CD14-positive monocyte (primary cell): ENCODE measurements at regions not wholly inside any gene's neighbourhood (a gene's known extent, or its start where the extent isn't known, plus 50 kb on each side); places are given as distances from the start of the nearest gene placed in this dataset.

Source experiments
- DNase-seq, 3 donors: peaks; one replicate each; pipeline ENCODE4 v3.0.0-alpha.2; 2011 to 2022
- H2AFZ ChIP-seq: 2 replicates; pipeline ENCODE4 v1.6.0; 2012; ENCODE audit warnings: mild to moderate bottlenecking, low read depth, low read length, inconsistent platforms; ENCODE audit not compliant: insufficient read depth, poor library complexity, severe bottlenecking
- H3K27ac ChIP-seq, 2 donors: 1 replicate in 1 of 2; 2 replicates in 1 of 2; pipeline ENCODE4 v1.5.1; 2012 to 2013; ENCODE audit warnings: low read length in 2 of 2, control low read depth in 1 of 2, inconsistent platforms in 1 of 2, low read depth in 1 of 2, mild to moderate bottlenecking in 1 of 2
- H3K27me3 ChIP-seq, 2 donors: one replicate each; pipeline versions ENCODE4 v1.6.0 to v1.6.1; 2011 to 2013; ENCODE audit warnings: low read length in 2 of 2; ENCODE audit not compliant: control insufficient read depth in 2 of 2, insufficient read depth in 2 of 2
- H3K36me3 ChIP-seq, 2 donors: replicated peaks in 1 of 2; 1 replicate in 1 of 2; 2 replicates in 1 of 2; pipeline versions ENCODE4 v1.5.1 to v1.6.1; 2012 to 2013; ENCODE audit warnings: low read length in 2 of 2, control low read depth in 1 of 2, inconsistent platforms in 1 of 2, mild to moderate bottlenecking in 1 of 2; ENCODE audit not compliant: insufficient read depth in 2 of 2, control insufficient read depth in 1 of 2
- H3K4me1 ChIP-seq, 2 donors: 1 replicate in 1 of 2; 2 replicates in 1 of 2; pipeline versions ENCODE4 v1.5.1 to v1.6.1; 2012 to 2013; ENCODE audit warnings: low read length in 2 of 2, control low read depth in 1 of 2, inconsistent platforms in 1 of 2, mild to moderate bottlenecking in 1 of 2, moderate library complexity in 1 of 2; ENCODE audit not compliant: insufficient read depth in 2 of 2, control insufficient read depth in 1 of 2
- H3K4me2 ChIP-seq: replicated peaks from 2 replicates; pipeline ENCODE3; 2012; ENCODE audit warnings: low read length, moderate library complexity, mild to moderate bottlenecking; ENCODE audit not compliant: poor library complexity, severe bottlenecking; ENCODE audit errors: extremely low read depth
- H3K4me3 ChIP-seq, 3 experiments: fragments of 200-600 bp in 1 of 3; sonication (generic) in 1 of 3; replicated peaks in 1 of 3; 1 replicate in 2 of 3; 2 replicates in 1 of 3; pipeline ENCODE4 v1.5.1; 2011 to 2013; ENCODE audit warnings: low read length in 3 of 3, mild to moderate bottlenecking in 3 of 3, control low read depth in 2 of 3, low read depth in 2 of 3, inconsistent platforms in 1 of 3, moderate library complexity in 1 of 3
- H3K79me2 ChIP-seq: 2 replicates; pipeline ENCODE4 v1.6.0; 2012; ENCODE audit warnings: mild to moderate bottlenecking, control low read depth, inconsistent platforms, low read length, moderate library complexity; ENCODE audit not compliant: insufficient read depth
- H3K9ac ChIP-seq: 2 replicates; pipeline ENCODE4 v1.6.0; 2017; ENCODE audit warnings: low read length, mild to moderate bottlenecking; ENCODE audit not compliant: insufficient read depth, poor library complexity, severe bottlenecking
- H3K9me3 ChIP-seq, 2 donors: replicated peaks in 1 of 2; 1 replicate in 1 of 2; 2 replicates in 1 of 2; pipeline versions ENCODE4 v1.5.1 to v1.6.1; 2012 to 2013; ENCODE audit warnings: low read length in 2 of 2, control low read depth in 1 of 2; ENCODE audit not compliant: control insufficient read depth in 1 of 2, insufficient read depth in 1 of 2
- H4K20me1 ChIP-seq: 2 replicates; pipeline ENCODE4 v1.6.0; 2012; ENCODE audit warnings: mild to moderate bottlenecking, low read length, control low read depth, moderate library complexity; ENCODE audit not compliant: insufficient read depth
- H3K27ac Mint-ChIP-seq, 7 donors: one replicate each; pipeline ENCODE4 v1.8.0; 2020; ENCODE audit warnings: mild to moderate bottlenecking in 7 of 7, mixed read lengths in 7 of 7, moderate library complexity in 6 of 7, inconsistent platforms in 2 of 7
- H3K27me3 Mint-ChIP-seq, 3 donors: one replicate each; pipeline ENCODE4 v1.8.0; 2021 to 2022; ENCODE audit warnings: low read depth in 3 of 3, mild to moderate bottlenecking in 3 of 3, mixed read lengths in 3 of 3, moderate library complexity in 3 of 3, inconsistent platforms in 1 of 3
- H3K36me3 Mint-ChIP-seq, 2 donors: one replicate each; pipeline ENCODE4 v1.8.0; 2020; ENCODE audit warnings: mixed read lengths in 2 of 2, inconsistent platforms in 1 of 2, mild to moderate bottlenecking in 1 of 2
- H3K4me1 Mint-ChIP-seq: one replicate; pipeline ENCODE4 v1.8.0; 2020; ENCODE audit warnings: mild to moderate bottlenecking, mixed read lengths
- H3K4me3 Mint-ChIP-seq, 2 donors: one replicate each; pipeline ENCODE4 v1.8.0; 2020; ENCODE audit warnings: mild to moderate bottlenecking in 2 of 2, mixed read lengths in 2 of 2, moderate library complexity in 1 of 2
- H3K9me3 Mint-ChIP-seq, 7 donors: one replicate each; pipeline ENCODE4 v1.8.0; 2020 to 2022; ENCODE audit warnings: mixed read lengths in 7 of 7, mild to moderate bottlenecking in 6 of 7, moderate library complexity in 6 of 7, inconsistent platforms in 2 of 7
- WGBS: methylation state at CpG from one replicate; pipeline ENCODE4 v1.1.5; 2013; ENCODE audit warnings: missing lambda C conversion rate; ENCODE audit not compliant: insufficient coverage; 5-methylcytosine and 5-hydroxymethylcytosine counted together
- intact Hi-C, 2 donors: fragments of 100-400 bp; cut with micrococcal nuclease; formaldehyde crosslinking; loops; one replicate each; pipeline versions ENCODE4 v1.15.0 to v1.15.1; 2023
- TF ChIP-seq, protein P1 (sequence below): fragments of 200-600 bp; IDR thresholded peaks from one replicate; pipeline ENCODE4 v1.8.0; 2022; ENCODE audit warnings: antibody characterized with exemption, mild to moderate bottlenecking

DNA sequence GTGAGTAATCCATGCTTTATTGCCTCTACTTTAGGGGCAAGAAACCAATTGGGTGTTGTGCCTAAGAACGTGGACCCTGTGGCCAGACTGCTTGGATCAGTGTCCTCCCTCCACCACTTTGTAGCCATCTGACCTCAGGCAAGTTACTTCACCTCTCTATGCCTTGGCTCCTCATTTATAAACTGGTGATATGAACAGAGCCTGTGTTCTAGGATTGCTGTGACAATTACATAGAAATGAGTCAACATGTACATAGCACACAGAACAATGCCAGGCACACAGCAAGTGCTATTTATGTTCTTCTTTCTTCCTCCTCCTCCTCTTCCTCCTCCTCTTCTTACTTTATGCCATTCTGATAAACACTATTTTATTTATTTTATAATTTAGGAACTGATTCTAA is 339.4 kb downstream of the CD83 start:
- H3K27me3 Mint-ChIP-seq, result peaks cover 2 to 13% (median 8%) of the 10 kb centered on the region in 3 donors
- H3K4me3 ChIP-seq, result no peak overlapping the region
- no peak overlapping the region for H3K27ac ChIP-seq
- H3K27ac Mint-ChIP-seq, result no peak overlapping the region
- TF ChIP-seq, protein P1, sequence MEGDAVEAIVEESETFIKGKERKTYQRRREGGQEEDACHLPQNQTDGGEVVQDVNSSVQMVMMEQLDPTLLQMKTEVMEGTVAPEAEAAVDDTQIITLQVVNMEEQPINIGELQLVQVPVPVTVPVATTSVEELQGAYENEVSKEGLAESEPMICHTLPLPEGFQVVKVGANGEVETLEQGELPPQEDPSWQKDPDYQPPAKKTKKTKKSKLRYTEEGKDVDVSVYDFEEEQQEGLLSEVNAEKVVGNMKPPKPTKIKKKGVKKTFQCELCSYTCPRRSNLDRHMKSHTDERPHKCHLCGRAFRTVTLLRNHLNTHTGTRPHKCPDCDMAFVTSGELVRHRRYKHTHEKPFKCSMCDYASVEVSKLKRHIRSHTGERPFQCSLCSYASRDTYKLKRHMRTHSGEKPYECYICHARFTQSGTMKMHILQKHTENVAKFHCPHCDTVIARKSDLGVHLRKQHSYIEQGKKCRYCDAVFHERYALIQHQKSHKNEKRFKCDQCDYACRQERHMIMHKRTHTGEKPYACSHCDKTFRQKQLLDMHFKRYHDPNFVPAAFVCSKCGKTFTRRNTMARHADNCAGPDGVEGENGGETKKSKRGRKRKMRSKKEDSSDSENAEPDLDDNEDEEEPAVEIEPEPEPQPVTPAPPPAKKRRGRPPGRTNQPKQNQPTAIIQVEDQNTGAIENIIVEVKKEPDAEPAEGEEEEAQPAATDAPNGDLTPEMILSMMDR, result no peak
- H3K79me2 ChIP-seq, result no peaks in the 10 kb centered on the region
- H3K4me3 Mint-ChIP-seq, result no peak overlapping the region
- peaks cover 0 to 3% (median 0%) of the 10 kb centered on the region in 7 donors for H3K9me3 Mint-ChIP-seq
- H3K4me1 ChIP-seq, result peaks cover 12 to 20% of the 10 kb centered on the region in 2 donors
- WGBS, result no CpG with 5 or more reads among the region's 1 CpG
- no peaks in the 10 kb centered on the region for H3K36me3 Mint-ChIP-seq
- H4K20me1 ChIP-seq, result no peaks in the 10 kb centered on the region
- H3K9ac ChIP-seq, result no peak overlapping the region
- no peak for DNase-seq
- peaks cover 0 to 3% of the 10 kb centered on the region in 2 donors for H3K27me3 ChIP-seq
- H3K9me3 ChIP-seq, result no peaks in the 10 kb centered on the region
- H3K36me3 ChIP-seq, result no peaks in the 10 kb centered on the region
- H3K4me1 Mint-ChIP-seq, result peaks cover 25% of the 10 kb centered on the region
- intact Hi-C loops, result no loop called here
- no peak overlapping the region for H2AFZ ChIP-seq
- H3K4me2 ChIP-seq, result no peak overlapping the region

DNA sequence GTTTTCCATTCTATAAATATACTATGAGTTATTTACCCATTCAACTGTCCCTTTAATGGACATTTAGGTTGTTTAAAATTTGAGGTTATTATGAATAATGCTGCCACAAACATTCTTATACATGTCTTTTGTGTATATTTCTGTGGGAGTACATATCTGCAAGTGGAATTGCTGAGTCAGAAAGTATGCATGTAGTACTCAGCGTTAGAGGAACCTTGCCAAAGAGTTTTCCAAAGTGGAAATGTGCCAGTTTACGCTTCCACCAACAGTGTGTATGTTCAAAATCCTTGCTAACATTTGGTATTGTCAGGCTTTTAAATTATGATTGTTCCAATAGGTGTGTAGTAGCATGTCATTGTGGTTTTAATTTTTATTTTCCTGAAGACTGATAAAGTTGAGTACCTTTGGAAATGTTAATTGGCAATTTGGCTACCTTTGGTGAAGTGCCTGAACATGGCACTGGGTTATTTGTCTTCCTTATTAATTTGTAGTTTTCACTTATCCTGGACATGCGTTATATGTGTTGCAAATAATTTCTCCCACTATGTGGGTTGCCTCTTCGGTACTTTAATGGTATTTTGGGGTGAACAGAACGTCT is 341.2 kb downstream of the CD83 start:
- no peak overlapping the region for H3K27ac Mint-ChIP-seq
- Histone ChIP-seq H3K4me1 (peaks cover 0 to 3% of the 10 kb centered on the region in 2 donors), H3K9ac (no peak overlapping the region), H4K20me1 (no peaks in the 10 kb centered on the region), H3K27ac (no peak overlapping the region), H3K27me3 (no peaks in the 10 kb centered on the region), H3K36me3 (no peaks in the 10 kb centered on the region), H3K9me3 (no peaks in the 10 kb centered on the region), H3K79me2 (no peaks in the 10 kb centered on the region), H3K4me2 (no peak overlapping the region), H2AFZ (no peak overlapping the region), H3K4me3 (no peak overlapping the region)
- H3K27me3 Mint-ChIP-seq, result peaks cover 0 to 2% (median 2%) of the 10 kb centered on the region in 3 donors
- peaks cover 0 to 3% (median 0%) of the 10 kb centered on the region in 7 donors for H3K9me3 Mint-ChIP-seq
- 50% methylated on average over 2 of the region's 5 CpGs for WGBS
- H3K4me3 Mint-ChIP-seq, result no peak overlapping the region
- TF ChIP-seq, protein P1, result no peak
- no peaks in the 10 kb centered on the region for H3K36me3 Mint-ChIP-seq
- intact Hi-C loops, result no loop called here
- peaks cover 11% of the 10 kb centered on the region for H3K4me1 Mint-ChIP-seq
- DNase-seq, result no peak
